ENCODE measurements at regions not wholly inside any gene's neighbourhood (a gene's known extent, or its start where the extent isn't known, plus 50 kb on each side); places are given as distances from the start of the nearest gene placed in this dataset.

- TF ChIP-seq POLR2A (IDR thresholded peaks at IDR 0.05) (no peak), CTCF (IDR thresholded peaks at IDR 0.05) (no peak), POLR2AphosphoS5 (IDR thresholded peaks at IDR 0.05) (no peak)
- intact Hi-C loops (cut with DNase I): no loop called here
Measured at GRCh38 chr16:86377251-86378022, 132.9 kb upstream of the FOXF1 start.

DNA sequence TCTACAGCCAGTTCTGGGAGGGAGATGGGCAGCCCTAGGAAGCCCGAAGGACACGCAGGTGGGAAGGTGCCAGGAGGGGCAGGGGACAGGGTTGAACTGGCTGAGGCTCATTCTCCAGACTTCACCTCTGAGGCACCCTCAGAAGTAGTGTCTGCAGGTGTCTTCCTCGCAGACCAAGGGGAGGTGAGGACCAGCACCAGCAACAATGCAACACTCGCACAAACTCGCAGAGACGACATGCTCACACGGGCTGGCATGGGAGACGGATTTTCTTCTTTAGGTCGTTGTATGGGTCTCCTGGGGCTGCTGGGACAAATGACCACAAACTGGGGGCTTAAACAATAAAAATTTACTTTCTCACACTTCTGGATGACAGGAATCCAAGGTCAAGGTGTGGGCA lies 132.2 kb upstream of the FOXF1 start:
- DNase-seq (ENCODE audit: low spot score): no peak
- Histone ChIP-seq H3K9me3 (no peaks in the 10 kb centered on the region), H3K27me3 (replicated peaks; ENCODE audit: insufficient read depth) (no peaks in the 10 kb centered on the region), H3K4me1 (replicated peaks) (no peaks in the 10 kb centered on the region), H3K27ac (no peak overlapping the region), H3K36me3 (no peaks in the 10 kb centered on the region), H3K4me3 (no peak overlapping the region)
- TF ChIP-seq POLR2AphosphoS5 (IDR thresholded peaks at IDR 0.05): no peak
- TF ChIP-seq CTCF (IDR thresholded peaks at IDR 0.05): no peak
- TF ChIP-seq POLR2A (IDR thresholded peaks at IDR 0.05): no peak
- intact Hi-C loops (cut with DNase I): no loop called here
- 86% methylated on average over 9 of the region's 9 CpGs for WGBS

More at GRCh38 chr16:86377251-86378022, 132.9 kb upstream of the FOXF1 start:
- Histone ChIP-seq H3K4me1 (replicated peaks) (no peaks in the 10 kb centered on the region), H3K27ac (no peak overlapping the region), H3K4me3 (no peak overlapping the region), H3K27me3 (replicated peaks; ENCODE audit: insufficient read depth) (no peaks in the 10 kb centered on the region), H3K36me3 (no peaks in the 10 kb centered on the region), H3K9me3 (no peaks in the 10 kb centered on the region)
- WGBS: 79% methylated on average over 27 of the region's 27 CpGs
- no peak for DNase-seq (ENCODE audit: low spot score)

DNA sequence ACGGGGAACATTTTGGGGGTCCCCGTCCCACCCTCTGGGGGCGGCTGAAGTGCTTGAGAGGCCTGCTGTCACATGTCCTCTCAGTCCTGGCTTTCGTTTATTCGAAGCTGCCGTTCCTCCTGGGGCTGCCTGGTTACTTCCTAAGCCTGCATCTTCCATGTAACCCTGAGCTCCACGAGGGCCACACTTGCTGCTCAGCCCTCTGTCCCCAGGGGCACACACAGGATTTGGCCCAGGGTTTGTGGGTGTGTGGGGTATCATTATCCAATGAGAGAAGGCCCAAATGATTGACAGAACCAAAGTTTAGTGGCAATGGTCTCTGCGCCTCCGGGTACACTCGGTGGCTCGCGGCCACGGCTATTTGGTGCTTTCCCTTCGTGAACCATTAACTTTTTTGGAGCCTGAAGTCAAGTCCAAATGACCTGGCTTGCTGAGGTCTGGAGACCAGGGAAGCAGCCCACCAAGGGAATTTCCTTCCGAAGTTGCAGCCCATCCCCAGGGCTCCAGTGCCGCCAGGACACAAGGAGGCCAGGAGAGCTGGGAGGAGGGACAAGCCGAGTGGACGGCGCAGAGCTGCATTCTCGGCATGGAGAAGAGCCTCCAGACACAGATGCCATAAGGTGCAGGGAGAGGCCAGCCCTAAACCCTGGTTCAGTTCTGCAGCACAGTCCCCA lies 131.4 kb upstream of the FOXF1 start:
- H3K27me3 ChIP-seq (replicated peaks; ENCODE audit: insufficient read depth): no peaks in the 10 kb centered on the region
- no peak for TF ChIP-seq POLR2AphosphoS5 (IDR thresholded peaks at IDR 0.05)
- TF ChIP-seq CTCF (IDR thresholded peaks at IDR 0.05): no peak
- no peak for TF ChIP-seq POLR2A (IDR thresholded peaks at IDR 0.05)
- no peaks in the 10 kb centered on the region for H3K36me3 ChIP-seq
- DNase-seq (ENCODE audit: low spot score): no peak
- no peaks in the 10 kb centered on the region for H3K4me1 ChIP-seq (replicated peaks)
- no peak overlapping the region for H3K27ac ChIP-seq
- no peak overlapping the region for H3K4me3 ChIP-seq
- WGBS: 80% methylated on average over 20 of the region's 20 CpGs
- intact Hi-C loops (cut with DNase I): no loop called here
- H3K9me3 ChIP-seq: no peaks in the 10 kb centered on the region

DNA sequence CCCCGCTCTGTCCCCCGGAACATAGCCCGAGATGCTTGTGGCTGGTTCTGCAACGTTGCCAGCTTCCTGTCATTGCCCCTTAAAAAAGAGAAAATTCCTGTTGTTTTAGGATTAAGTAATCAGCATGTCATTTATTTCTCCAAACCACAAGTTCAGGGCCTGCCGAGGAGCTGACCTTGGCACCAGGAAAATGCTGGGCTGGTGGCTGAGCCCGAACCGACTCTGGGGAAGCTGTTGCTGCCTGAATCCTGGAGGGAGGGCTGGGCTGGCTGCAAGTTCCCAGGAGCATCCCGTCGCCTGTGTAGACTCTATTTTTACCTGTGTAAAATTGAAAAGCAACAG lies 130.9 kb upstream of the FOXF1 start:
- no peaks in the 10 kb centered on the region for H3K27me3 ChIP-seq (replicated peaks; ENCODE audit: insufficient read depth)
- H3K36me3 ChIP-seq: no peaks in the 10 kb centered on the region
- 58% methylated on average over 9 of the region's 9 CpGs for WGBS
- TF ChIP-seq CTCF (IDR thresholded peaks at IDR 0.05) (no peak), POLR2AphosphoS5 (IDR thresholded peaks at IDR 0.05) (no peak), POLR2A (IDR thresholded peaks at IDR 0.05) (no peak)
- no peak overlapping the region for H3K4me3 ChIP-seq
- intact Hi-C loops (cut with DNase I): no loop called here
- H3K9me3 ChIP-seq: no peaks in the 10 kb centered on the region
- H3K4me1 ChIP-seq (replicated peaks): no peaks in the 10 kb centered on the region
- DNase-seq (ENCODE audit: low spot score): no peak
- H3K27ac ChIP-seq: no peak overlapping the region

GRCh38 chr16:86380030-86380429 lies 130.3 kb upstream of the FOXF1 start:
- DNase-seq (ENCODE audit: low spot score): no peak
- no peaks in the 10 kb centered on the region for H3K36me3 ChIP-seq
- H3K9me3 ChIP-seq: no peaks in the 10 kb centered on the region
- no peak overlapping the region for H3K4me3 ChIP-seq
- no peaks in the 10 kb centered on the region for H3K4me1 ChIP-seq (replicated peaks)
- no peak overlapping the region for H3K27ac ChIP-seq
- intact Hi-C loops (cut with DNase I): no loop called here
- WGBS: 80% methylated on average over 9 of the region's 9 CpGs
- H3K27me3 ChIP-seq (replicated peaks; ENCODE audit: insufficient read depth): no peaks in the 10 kb centered on the region
- TF ChIP-seq CTCF (IDR thresholded peaks at IDR 0.05) (no peak), POLR2AphosphoS5 (IDR thresholded peaks at IDR 0.05) (no peak), POLR2A (IDR thresholded peaks at IDR 0.05) (no peak)
